B cell (primary cell): ENCODE measurements at regions not wholly inside any gene's neighbourhood (a gene's known extent, or its start where the extent isn't known, plus 50 kb on each side); places are given as distances from the start of the nearest gene placed in this dataset.

Source experiments
- ATAC-seq: fragments of 200-7000 bp; cut with Tn5 transposase; one replicate; pipeline ENCODE4 v1.10.0; 2021; ENCODE audit warnings: low read depth, mild to moderate bottlenecking, moderate number of reproducible peaks, moderate library complexity
- CTCF ChIA-PET: fragments of 350-600 bp; sonication (Branson Sonifier 250); formaldehyde crosslinking; loops from one replicate; lab custom pipeline; 2021; ENCODE audit warnings: antibody characterized with exemption, inconsistent platforms; lab: Charles Lee
- POLR2A ChIA-PET: fragments of 350-600 bp; sonication (Branson Sonifier 250); formaldehyde crosslinking; loops from one replicate; lab custom pipeline; 2021; ENCODE audit warnings: antibody characterized with exemption; lab: Charles Lee
- DNase-seq: peaks from one replicate; pipeline ENCODE4 v3.0.0; 2013
- H2AFZ ChIP-seq: 2 replicates; pipeline ENCODE4 v1.6.1; 2012; ENCODE audit warnings: mild to moderate bottlenecking, low read depth, low read length; ENCODE audit not compliant: insufficient read depth, poor library complexity, severe bottlenecking
- H3K27ac ChIP-seq, 2 donors: 1 replicate in 1 of 2; 2 replicates in 1 of 2; pipeline ENCODE4 v1.5.1; 2012 to 2013; ENCODE audit warnings: low read length in 2 of 2, mild to moderate bottlenecking in 2 of 2, moderate library complexity in 1 of 2
- H3K27me3 ChIP-seq, 4 experiments: fragments of 200-600 bp in 1 of 4; sonication (generic) in 1 of 4; replicated peaks in 1 of 4; 1 replicate in 2 of 4; 2 replicates in 2 of 4; pipeline versions ENCODE4 v1.6.1 to v1.7.0; 2013 to 2016; ENCODE audit warnings: low read length in 3 of 4, mild to moderate bottlenecking in 2 of 4, mixed read lengths in 1 of 4, moderate library complexity in 1 of 4; ENCODE audit not compliant: insufficient read depth in 4 of 4, control insufficient read depth in 3 of 4; ENCODE audit errors: control extremely low read depth in 1 of 4
- H3K36me3 ChIP-seq, 2 experiments: replicated peaks in 1 of 2; 1 replicate in 1 of 2; 2 replicates in 1 of 2; pipeline versions ENCODE4 v1.6.1 to v1.7.1; 2013; ENCODE audit warnings: low read length in 1 of 2; ENCODE audit not compliant: insufficient read depth in 2 of 2, control insufficient read depth in 1 of 2; ENCODE audit errors: control extremely low read depth in 1 of 2, extremely low read depth in 1 of 2
- H3K4me1 ChIP-seq, 2 donors: fragments of 200-600 bp in 1 of 2; sonication (generic) in 1 of 2; 1 replicate in 1 of 2; 2 replicates in 1 of 2; pipeline versions ENCODE4 v1.5.1 to v1.6.1; 2013 to 2017; ENCODE audit warnings: low read length in 2 of 2; ENCODE audit not compliant: control insufficient read depth in 2 of 2, insufficient read depth in 2 of 2
- H3K4me2 ChIP-seq: replicated peaks from 2 replicates; pipeline ENCODE3; 2012; ENCODE audit warnings: mild to moderate bottlenecking, low read depth, low read length; ENCODE audit not compliant: poor library complexity, severe bottlenecking
- H3K4me3 ChIP-seq, 5 experiments: fragments of 200-600 bp in 1 of 5; sonication (generic) in 1 of 5; 1 replicate in 3 of 5; 2 replicates in 2 of 5; pipeline versions ENCODE4 v1.5.1 to v1.7.0; 2011 to 2016; ENCODE audit warnings: low read length in 4 of 5, mild to moderate bottlenecking in 4 of 5, low read depth in 2 of 5, control low read depth in 1 of 5, moderate library complexity in 1 of 5; ENCODE audit not compliant: insufficient read depth in 1 of 5; ENCODE audit errors: control extremely low read depth in 1 of 5, extremely low read depth in 1 of 5
- H3K79me2 ChIP-seq: fragments of 200-600 bp; sonication (generic); one replicate; pipeline ENCODE4 v1.6.0; 2016; ENCODE audit warnings: low read length; ENCODE audit not compliant: control insufficient read depth, insufficient read depth
- H3K9ac ChIP-seq: fragments of 200-600 bp; sonication (generic); 2 replicates; pipeline ENCODE4 v1.6.1; 2017; ENCODE audit warnings: mild to moderate bottlenecking, low read length, moderate library complexity
- H3K9me3 ChIP-seq, 3 donors: one replicate each; pipeline versions ENCODE4 v1.6.1 to v1.7.1; 2013; ENCODE audit warnings: low read length in 2 of 3; ENCODE audit not compliant: control insufficient read depth in 2 of 3, insufficient read depth in 1 of 3; ENCODE audit errors: control extremely low read depth in 1 of 3
- H4K20me1 ChIP-seq: 2 replicates; pipeline ENCODE4 v1.6.0; 2012; ENCODE audit warnings: mild to moderate bottlenecking, low read length; ENCODE audit not compliant: insufficient read depth, control insufficient read depth, poor library complexity, severe bottlenecking
- H3K27ac Mint-ChIP-seq: one replicate; pipeline ENCODE4 v1.8.0; 2021; ENCODE audit warnings: mixed read lengths
- H3K27me3 Mint-ChIP-seq: one replicate; pipeline ENCODE4 v1.8.0; 2021; ENCODE audit warnings: mixed read lengths
- H3K4me1 Mint-ChIP-seq: one replicate; pipeline ENCODE4 v1.8.0; 2021; ENCODE audit warnings: mixed read lengths
- H3K4me3 Mint-ChIP-seq: one replicate; pipeline ENCODE4 v1.8.0; 2021; ENCODE audit warnings: mixed read lengths
- H3K9me3 Mint-ChIP-seq: one replicate; pipeline ENCODE4 v1.8.0; 2022; ENCODE audit warnings: mixed read lengths; ENCODE audit not compliant: insufficient read depth
- CTCF ChIP-seq: fragments of 200-600 bp; IDR thresholded peaks from one replicate; pipeline ENCODE4 v1.8.0; 2022; ENCODE audit warnings: antibody characterized with exemption, mild to moderate bottlenecking
- EZH2 ChIP-seq: IDR thresholded peaks from 2 replicates; pipeline ENCODE4 v1.6.1; 2012; ENCODE audit warnings: borderline replicate concordance, low read depth, mild to moderate bottlenecking, moderate library complexity, low read length; ENCODE audit not compliant: insufficient read depth, poor library complexity, severe bottlenecking
- WGBS: methylation state at CpG from one replicate; pipeline ENCODE4 v1.1.5; 2013; ENCODE audit warnings: missing lambda C conversion rate; ENCODE audit not compliant: insufficient coverage; 5-methylcytosine and 5-hydroxymethylcytosine counted together
- intact Hi-C: fragments of 100-400 bp; cut with micrococcal nuclease; formaldehyde crosslinking; loops from one replicate; pipeline ENCODE4 v1.10.0; 2022

- Mint-ChIP-seq H3K4me1 (no peaks in the 10 kb centered on the region), H3K27ac (no peak overlapping the region), H3K27me3 (no peaks in the 10 kb centered on the region), H3K9me3 (no peaks in the 10 kb centered on the region), H3K4me3 (no peak overlapping the region)
- ChIA-PET POLR2A (no interaction called here), CTCF (no interaction called here)
- no peak for TF ChIP-seq EZH2
- TF ChIP-seq CTCF = no peak
- no peak overlapping the region for H3K27ac ChIP-seq
- H3K4me1 ChIP-seq = no peaks in the 10 kb centered on the region
- H2AFZ ChIP-seq = no peak overlapping the region
- no peak overlapping the region for H3K4me2 ChIP-seq
- H3K4me3 ChIP-seq = no peak overlapping the region
- intact Hi-C loops = no loop called here
- no peak overlapping the region for H3K9ac ChIP-seq
- no peaks in the 10 kb centered on the region for H3K79me2 ChIP-seq
- no peaks in the 10 kb centered on the region for H3K9me3 ChIP-seq
- H4K20me1 ChIP-seq = no peaks in the 10 kb centered on the region
- no CpG with 5 or more reads among the region's 4 CpGs for WGBS
- H3K36me3 ChIP-seq = no peaks in the 10 kb centered on the region
- H3K27me3 ChIP-seq = peaks cover 0 to 11% (median 0%) of the 10 kb centered on the region in 4 experiments
- no peak for ATAC-seq
- DNase-seq = no peak
Measured at GRCh38 chr9:602716-603115, 238.8 kb upstream of the DMRT1 start.

GRCh38 chr9:603126-603525 is 238.4 kb upstream of the DMRT1 start:
- Histone ChIP-seq H3K9me3 (no peaks in the 10 kb centered on the region), H2AFZ (no peak overlapping the region), H3K4me3 (no peak overlapping the region), H3K4me1 (no peaks in the 10 kb centered on the region), H3K27ac (no peak overlapping the region), H3K4me2 (no peak overlapping the region), H4K20me1 (no peaks in the 10 kb centered on the region), H3K27me3 (peaks cover 0 to 11% (median 0%) of the 10 kb centered on the region in 4 experiments), H3K36me3 (no peaks in the 10 kb centered on the region), H3K79me2 (no peaks in the 10 kb centered on the region), H3K9ac (no peak overlapping the region)
- intact Hi-C loops = no loop called here
- no peak overlapping the region for H3K27ac Mint-ChIP-seq
- H3K4me1 Mint-ChIP-seq = no peaks in the 10 kb centered on the region
- no peak for DNase-seq
- H3K4me3 Mint-ChIP-seq = no peak overlapping the region
- ATAC-seq = no peak
- ChIA-PET POLR2A (no interaction called here), CTCF (no interaction called here)
- TF ChIP-seq CTCF (no peak), EZH2 (no peak)
- no CpG with 5 or more reads among the region's 2 CpGs for WGBS
- H3K9me3 Mint-ChIP-seq = no peaks in the 10 kb centered on the region
- no peaks in the 10 kb centered on the region for H3K27me3 Mint-ChIP-seq
